GM23338 (cell line): ENCODE measurements at regions not wholly inside any gene's neighbourhood (a gene's known extent, or its start where the extent isn't known, plus 50 kb on each side); places are given as distances from the start of the nearest gene placed in this dataset.

Experiments used
- EZH2phosphoT487 ChIP-seq: fragments of 200-600 bp; sonication (generic); IDR thresholded peaks from one replicate; pipeline ENCODE4 v1.8.1; 2018; ENCODE audit warnings: antibody characterized with exemption; ENCODE audit not compliant: unreplicated experiment
- TF ChIP-seq, protein P1 (sequence below): IDR thresholded peaks from one replicate; pipeline ENCODE4 v1.6.1; 2018; ENCODE audit warnings: antibody characterized with exemption; ENCODE audit not compliant: unreplicated experiment

DNA sequence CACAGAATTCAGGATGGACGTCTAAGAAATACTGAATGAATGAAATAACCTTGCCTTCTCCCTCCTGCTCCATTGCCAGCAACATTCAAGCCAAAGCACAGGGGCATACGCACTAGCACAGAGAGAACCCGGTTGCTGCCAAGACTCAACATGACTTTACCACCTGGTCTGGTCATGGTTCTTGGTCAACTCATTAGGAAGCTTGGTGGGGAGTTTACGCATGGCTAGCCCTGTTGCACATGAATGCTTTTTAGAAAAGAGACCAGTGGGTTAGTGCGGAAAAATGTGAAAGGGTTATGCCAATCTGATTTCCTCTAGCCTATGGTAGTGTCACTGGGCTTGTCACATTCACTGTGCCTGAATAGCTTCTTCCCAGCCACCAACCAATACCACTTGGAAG is 187.6 kb upstream of the NEBL start:
- TF ChIP-seq, protein P1, sequence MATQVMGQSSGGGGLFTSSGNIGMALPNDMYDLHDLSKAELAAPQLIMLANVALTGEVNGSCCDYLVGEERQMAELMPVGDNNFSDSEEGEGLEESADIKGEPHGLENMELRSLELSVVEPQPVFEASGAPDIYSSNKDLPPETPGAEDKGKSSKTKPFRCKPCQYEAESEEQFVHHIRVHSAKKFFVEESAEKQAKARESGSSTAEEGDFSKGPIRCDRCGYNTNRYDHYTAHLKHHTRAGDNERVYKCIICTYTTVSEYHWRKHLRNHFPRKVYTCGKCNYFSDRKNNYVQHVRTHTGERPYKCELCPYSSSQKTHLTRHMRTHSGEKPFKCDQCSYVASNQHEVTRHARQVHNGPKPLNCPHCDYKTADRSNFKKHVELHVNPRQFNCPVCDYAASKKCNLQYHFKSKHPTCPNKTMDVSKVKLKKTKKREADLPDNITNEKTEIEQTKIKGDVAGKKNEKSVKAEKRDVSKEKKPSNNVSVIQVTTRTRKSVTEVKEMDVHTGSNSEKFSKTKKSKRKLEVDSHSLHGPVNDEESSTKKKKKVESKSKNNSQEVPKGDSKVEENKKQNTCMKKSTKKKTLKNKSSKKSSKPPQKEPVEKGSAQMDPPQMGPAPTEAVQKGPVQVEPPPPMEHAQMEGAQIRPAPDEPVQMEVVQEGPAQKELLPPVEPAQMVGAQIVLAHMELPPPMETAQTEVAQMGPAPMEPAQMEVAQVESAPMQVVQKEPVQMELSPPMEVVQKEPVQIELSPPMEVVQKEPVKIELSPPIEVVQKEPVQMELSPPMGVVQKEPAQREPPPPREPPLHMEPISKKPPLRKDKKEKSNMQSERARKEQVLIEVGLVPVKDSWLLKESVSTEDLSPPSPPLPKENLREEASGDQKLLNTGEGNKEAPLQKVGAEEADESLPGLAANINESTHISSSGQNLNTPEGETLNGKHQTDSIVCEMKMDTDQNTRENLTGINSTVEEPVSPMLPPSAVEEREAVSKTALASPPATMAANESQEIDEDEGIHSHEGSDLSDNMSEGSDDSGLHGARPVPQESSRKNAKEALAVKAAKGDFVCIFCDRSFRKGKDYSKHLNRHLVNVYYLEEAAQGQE = no peak
- no peak for TF ChIP-seq EZH2phosphoT487
